ENCODE measurements at regions not wholly inside any gene's neighbourhood (a gene's known extent, or its start where the extent isn't known, plus 50 kb on each side); places are given as distances from the start of the nearest gene placed in this dataset.

DNA sequence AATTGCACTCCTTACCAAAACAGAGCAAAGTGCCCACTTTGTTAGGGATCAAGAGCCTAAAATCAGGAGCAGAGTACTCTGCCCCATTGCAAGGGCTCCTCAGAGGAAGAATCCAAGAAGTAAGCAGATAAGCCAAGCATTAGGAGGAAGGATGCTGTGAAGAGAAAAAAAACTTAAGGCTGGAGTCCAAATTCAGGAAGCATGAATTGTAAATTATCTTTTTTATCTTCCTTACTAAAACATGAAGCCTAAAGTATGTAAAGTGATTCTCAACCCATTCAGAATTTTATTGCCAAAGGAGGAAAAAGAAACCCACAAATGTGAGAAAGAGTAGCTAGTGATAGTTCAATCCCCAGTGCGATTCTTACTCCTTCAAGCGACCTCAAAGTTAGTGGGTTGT lies 523.9 kb downstream of the TAF11L14 start:
- CTCF ChIA-PET: no interaction called here
- no peak for ATAC-seq (ENCODE audit: low read depth)
- no peak for DNase-seq
- intact Hi-C loops (cut with micrococcal nuclease): no loop called here
- no peaks in the 10 kb centered on the region for H3K27me3 Mint-ChIP-seq
- H3K4me3 Mint-ChIP-seq: no peak overlapping the region
- POLR2A ChIA-PET: no interaction called here
- H3K9me3 Mint-ChIP-seq: peaks cover 13% of the 10 kb centered on the region
- TF ChIP-seq, protein P1, sequence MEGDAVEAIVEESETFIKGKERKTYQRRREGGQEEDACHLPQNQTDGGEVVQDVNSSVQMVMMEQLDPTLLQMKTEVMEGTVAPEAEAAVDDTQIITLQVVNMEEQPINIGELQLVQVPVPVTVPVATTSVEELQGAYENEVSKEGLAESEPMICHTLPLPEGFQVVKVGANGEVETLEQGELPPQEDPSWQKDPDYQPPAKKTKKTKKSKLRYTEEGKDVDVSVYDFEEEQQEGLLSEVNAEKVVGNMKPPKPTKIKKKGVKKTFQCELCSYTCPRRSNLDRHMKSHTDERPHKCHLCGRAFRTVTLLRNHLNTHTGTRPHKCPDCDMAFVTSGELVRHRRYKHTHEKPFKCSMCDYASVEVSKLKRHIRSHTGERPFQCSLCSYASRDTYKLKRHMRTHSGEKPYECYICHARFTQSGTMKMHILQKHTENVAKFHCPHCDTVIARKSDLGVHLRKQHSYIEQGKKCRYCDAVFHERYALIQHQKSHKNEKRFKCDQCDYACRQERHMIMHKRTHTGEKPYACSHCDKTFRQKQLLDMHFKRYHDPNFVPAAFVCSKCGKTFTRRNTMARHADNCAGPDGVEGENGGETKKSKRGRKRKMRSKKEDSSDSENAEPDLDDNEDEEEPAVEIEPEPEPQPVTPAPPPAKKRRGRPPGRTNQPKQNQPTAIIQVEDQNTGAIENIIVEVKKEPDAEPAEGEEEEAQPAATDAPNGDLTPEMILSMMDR (IDR thresholded peaks at IDR 0.05): no peak
- peaks cover 3% of the 10 kb centered on the region for H3K36me3 Mint-ChIP-seq (ENCODE audit: low read depth)
- H3K4me1 Mint-ChIP-seq: no peaks in the 10 kb centered on the region
- no peak overlapping the region for H3K27ac Mint-ChIP-seq

GRCh38 chr5:18159331-18159730 lies 525.1 kb downstream of the TAF11L14 start:
- intact Hi-C loops (cut with micrococcal nuclease): no loop called here
- ChIA-PET POLR2A (no interaction called here), CTCF (no interaction called here)
- H3K4me3 Mint-ChIP-seq: no peak overlapping the region
- no peak for ATAC-seq (ENCODE audit: low read depth)
- H3K36me3 Mint-ChIP-seq (ENCODE audit: low read depth): peaks cover 3% of the 10 kb centered on the region
- TF ChIP-seq, protein P1 (IDR thresholded peaks at IDR 0.05): no peak
- H3K27ac Mint-ChIP-seq: no peak overlapping the region
- no peaks in the 10 kb centered on the region for H3K27me3 Mint-ChIP-seq
- no peaks in the 10 kb centered on the region for H3K4me1 Mint-ChIP-seq
- H3K9me3 Mint-ChIP-seq: peaks cover 16% of the 10 kb centered on the region
- no peak for DNase-seq

DNA sequence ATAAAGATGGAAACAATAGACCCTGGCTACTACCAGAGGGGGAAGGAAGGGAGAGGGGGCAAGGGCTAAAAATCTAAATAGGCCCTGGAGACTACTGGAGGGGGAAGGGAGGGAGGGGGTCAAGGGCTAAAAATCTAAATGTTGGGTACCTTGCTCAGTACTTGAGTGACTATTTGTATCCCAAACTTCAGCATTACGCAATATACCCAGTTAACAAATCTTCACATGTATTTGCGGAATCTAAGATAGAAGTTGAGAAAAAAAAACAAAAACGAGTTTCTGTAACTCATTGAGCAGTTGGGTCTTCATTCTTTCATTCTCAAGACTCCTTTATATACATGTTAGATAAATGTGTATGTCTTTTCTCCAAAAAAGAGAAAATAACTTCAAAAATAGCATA lies 537.4 kb downstream of the TAF11L14 start:
- Mint-ChIP-seq H3K27me3 (no peaks in the 10 kb centered on the region), H3K4me3 (no peak overlapping the region), H3K9me3 (peaks cover 15% of the 10 kb centered on the region), H3K27ac (no peak overlapping the region), H3K4me1 (no peaks in the 10 kb centered on the region), H3K36me3 (ENCODE audit: low read depth) (no peaks in the 10 kb centered on the region)
- ATAC-seq (ENCODE audit: low read depth) (no peak), DNase-seq (no peak)
- intact Hi-C loops (cut with micrococcal nuclease): no loop called here
- ChIA-PET CTCF (no interaction called here), POLR2A (no interaction called here)
- TF ChIP-seq, protein P1 (IDR thresholded peaks at IDR 0.05): no peak

- ChIA-PET POLR2A (no interaction called here), CTCF (no interaction called here)
- Mint-ChIP-seq H3K27me3 (no peaks in the 10 kb centered on the region), H3K27ac (no peak overlapping the region), H3K4me1 (no peaks in the 10 kb centered on the region), H3K9me3 (peaks cover 6% of the 10 kb centered on the region), H3K36me3 (ENCODE audit: low read depth) (no peaks in the 10 kb centered on the region), H3K4me3 (no peak overlapping the region)
- intact Hi-C loops (cut with micrococcal nuclease): no loop called here
- ATAC-seq (ENCODE audit: low read depth) (no peak), DNase-seq (no peak)
- TF ChIP-seq, protein P1 (IDR thresholded peaks at IDR 0.05): no peak
Observed at GRCh38 chr5:18179579-18179978, 545.3 kb downstream of the TAF11L14 start.

GRCh38 chr5:18181575-18181974 lies 547.3 kb downstream of the TAF11L14 start:
- Mint-ChIP-seq H3K27me3 (no peaks in the 10 kb centered on the region), H3K4me3 (no peak overlapping the region), H3K9me3 (peaks cover 6% of the 10 kb centered on the region), H3K4me1 (no peaks in the 10 kb centered on the region), H3K36me3 (ENCODE audit: low read depth) (no peaks in the 10 kb centered on the region), H3K27ac (no peak overlapping the region)
- TF ChIP-seq, protein P1 (IDR thresholded peaks at IDR 0.05): no peak
- ChIA-PET CTCF (no interaction called here), POLR2A (no interaction called here)
- intact Hi-C loops (cut with micrococcal nuclease): no loop called here
- no peak for DNase-seq
- ATAC-seq (ENCODE audit: low read depth): no peak

Data from activated B cell treated with CpG ODN at 0.5 μM for 24 hours (primary cell).